Uterus (tissue), 2 donors: ENCODE measurements at regions not wholly inside any gene's neighbourhood (a gene's known extent, or its start where the extent isn't known, plus 50 kb on each side); places are given as distances from the start of the nearest gene placed in this dataset.

Experiments used
- POLR2A ChIP-seq, 2 donors: fragments of 450-650 bp; IDR thresholded peaks; one replicate each; pipeline ENCODE4 v1.6.1; 2016; ENCODE audit warnings: antibody characterized with exemption in 2 of 2, mild to moderate bottlenecking in 1 of 2, moderate library complexity in 1 of 2
- TF ChIP-seq, protein P1 (sequence below), 4 experiments: fragments of 200-600 bp in 2 of 4; fragments of 450-650 bp in 2 of 4; sonication (generic) in 2 of 4; IDR thresholded peaks; one replicate each; pipeline ENCODE4 v1.5.1; 2016 to 2019; ENCODE audit warnings: antibody characterized with exemption in 4 of 4, mild to moderate bottlenecking in 2 of 4, moderate library complexity in 1 of 4

DNA sequence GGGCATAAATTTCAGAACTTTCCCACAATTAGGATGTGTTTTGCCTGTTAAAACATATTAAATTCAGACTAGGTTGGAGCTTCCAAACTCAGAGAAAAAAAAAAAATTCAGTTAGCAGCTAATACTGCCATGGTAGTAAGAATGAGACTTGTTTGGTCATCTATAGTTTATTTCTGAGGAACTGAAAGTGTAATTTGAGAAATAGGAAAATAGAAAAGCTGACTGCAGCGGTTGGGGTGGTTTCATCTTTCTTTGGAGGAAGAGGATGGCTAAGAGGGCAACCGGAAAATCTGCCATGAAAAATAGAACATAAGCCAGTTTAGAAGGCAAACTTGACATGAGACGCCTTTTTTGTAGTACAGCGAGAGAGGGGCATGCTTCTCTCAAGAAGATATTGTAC lies 371.2 kb upstream of the ROBO2 start:
- TF ChIP-seq, protein P1, sequence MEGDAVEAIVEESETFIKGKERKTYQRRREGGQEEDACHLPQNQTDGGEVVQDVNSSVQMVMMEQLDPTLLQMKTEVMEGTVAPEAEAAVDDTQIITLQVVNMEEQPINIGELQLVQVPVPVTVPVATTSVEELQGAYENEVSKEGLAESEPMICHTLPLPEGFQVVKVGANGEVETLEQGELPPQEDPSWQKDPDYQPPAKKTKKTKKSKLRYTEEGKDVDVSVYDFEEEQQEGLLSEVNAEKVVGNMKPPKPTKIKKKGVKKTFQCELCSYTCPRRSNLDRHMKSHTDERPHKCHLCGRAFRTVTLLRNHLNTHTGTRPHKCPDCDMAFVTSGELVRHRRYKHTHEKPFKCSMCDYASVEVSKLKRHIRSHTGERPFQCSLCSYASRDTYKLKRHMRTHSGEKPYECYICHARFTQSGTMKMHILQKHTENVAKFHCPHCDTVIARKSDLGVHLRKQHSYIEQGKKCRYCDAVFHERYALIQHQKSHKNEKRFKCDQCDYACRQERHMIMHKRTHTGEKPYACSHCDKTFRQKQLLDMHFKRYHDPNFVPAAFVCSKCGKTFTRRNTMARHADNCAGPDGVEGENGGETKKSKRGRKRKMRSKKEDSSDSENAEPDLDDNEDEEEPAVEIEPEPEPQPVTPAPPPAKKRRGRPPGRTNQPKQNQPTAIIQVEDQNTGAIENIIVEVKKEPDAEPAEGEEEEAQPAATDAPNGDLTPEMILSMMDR (IDR thresholded peaks at IDR 0.05): no peak
- no peak for TF ChIP-seq POLR2A (IDR thresholded peaks at IDR 0.05)
